ENCODE measurements at regions not wholly inside any gene's neighbourhood (a gene's known extent, or its start where the extent isn't known, plus 50 kb on each side); places are given as distances from the start of the nearest gene placed in this dataset.

- no peak for TF ChIP-seq CTCF (IDR thresholded peaks at IDR 0.05; ENCODE audit: low read length)
- no peak for TF ChIP-seq EZH2 (IDR thresholded peaks at IDR 0.05; ENCODE audit: borderline replicate concordance, low read length)
These were observed 203.1 kb downstream of the BARHL2 start for GRCh38 chr1:90513956-90514355.
